GM23338 (cell line): ENCODE measurements at regions not wholly inside any gene's neighbourhood (a gene's known extent, or its start where the extent isn't known, plus 50 kb on each side); places are given as distances from the start of the nearest gene placed in this dataset.

Experiments used
- ATAC-seq: fragments of 200-7000 bp; cut with Tn5 transposase; 3 replicates; pipeline ENCODE4 v1.9.1; 2020
- DNase-seq: peaks from one replicate; pipeline ENCODE4 v3.0.0-alpha.2; 2015; ENCODE audit warnings: low spot score
- H2AFZ ChIP-seq: fragments of 200-600 bp; sonication (generic); 2 replicates; pipeline ENCODE4 v1.8.0; 2016; ENCODE audit warnings: antibody characterized with exemption, mild to moderate bottlenecking, moderate library complexity
- H3F3A ChIP-seq: fragments of 200-600 bp; sonication (generic); replicated peaks from 2 replicates; pipeline ENCODE4 v1.8.0; 2017; ENCODE audit warnings: antibody characterized with exemption, mixed run types, low read depth
- H3K27ac ChIP-seq: fragments of 200-600 bp; sonication (generic); 2 replicates; pipeline ENCODE4 v1.6.1; 2016; ENCODE audit warnings: low read depth
- H3K27me3 ChIP-seq: fragments of 200-600 bp; sonication (generic); 2 replicates; pipeline ENCODE4 v1.8.0; 2016; ENCODE audit warnings: mild to moderate bottlenecking, mixed run types, moderate library complexity; ENCODE audit not compliant: insufficient read depth
- H3K36me3 ChIP-seq: fragments of 200-600 bp; sonication (generic); 2 replicates; pipeline ENCODE4 v1.8.0; 2016; ENCODE audit warnings: mild to moderate bottlenecking; ENCODE audit not compliant: insufficient read depth
- H3K4me1 ChIP-seq: fragments of 200-600 bp; sonication (generic); 2 replicates; pipeline ENCODE4 v1.8.0; 2016; ENCODE audit warnings: mild to moderate bottlenecking, moderate library complexity; ENCODE audit not compliant: insufficient read depth
- H3K4me2 ChIP-seq: fragments of 200-600 bp; sonication (generic); 2 replicates; pipeline ENCODE4 v1.7.1; 2017; ENCODE audit warnings: mixed run types
- H3K4me3 ChIP-seq: fragments of 200-600 bp; sonication (generic); 2 replicates; pipeline ENCODE4 v1.6.1; 2016; ENCODE audit warnings: mixed run types
- H3K79me2 ChIP-seq: fragments of 200-600 bp; sonication (generic); replicated peaks from 2 replicates; pipeline ENCODE4 v1.8.0; 2017; ENCODE audit warnings: mild to moderate bottlenecking; ENCODE audit not compliant: insufficient read depth
- H3K9me2 ChIP-seq: fragments of 200-600 bp; sonication (generic); 2 replicates; pipeline ENCODE4 v1.8.0; 2017; ENCODE audit not compliant: insufficient read depth
- H4K20me1 ChIP-seq: fragments of 200-600 bp; sonication (generic); replicated peaks from 2 replicates; pipeline ENCODE4 v1.8.0; 2017; ENCODE audit warnings: mild to moderate bottlenecking; ENCODE audit not compliant: insufficient read depth
- H3K27ac Mint-ChIP-seq: 2 replicates; pipeline ENCODE4 v1.8.0; 2020; ENCODE audit warnings: inconsistent platforms, mild to moderate bottlenecking, moderate library complexity, mixed read lengths
- H3K27me3 Mint-ChIP-seq: 3 replicates; pipeline ENCODE4 v1.8.0; 2022; ENCODE audit warnings: low read depth, mild to moderate bottlenecking, moderate library complexity, mixed read lengths, inconsistent platforms; ENCODE audit not compliant: insufficient read depth, poor library complexity
- H3K36me3 Mint-ChIP-seq: 3 replicates; pipeline ENCODE4 v1.8.0; 2021; ENCODE audit warnings: low read depth, mild to moderate bottlenecking, inconsistent platforms, moderate library complexity, mixed read lengths
- H3K4me1 Mint-ChIP-seq: 3 replicates; pipeline ENCODE4 v1.8.0; 2020; ENCODE audit warnings: mild to moderate bottlenecking, inconsistent platforms, mixed read lengths
- H3K4me3 Mint-ChIP-seq: 3 replicates; pipeline ENCODE4 v1.8.0; 2021; ENCODE audit warnings: moderate library complexity, mild to moderate bottlenecking, inconsistent platforms, mixed read lengths
- H3K9me3 Mint-ChIP-seq: 3 replicates; pipeline ENCODE4 v1.8.0; 2020; ENCODE audit warnings: moderate library complexity, mild to moderate bottlenecking, inconsistent platforms, mixed read lengths
- CREB1 ChIP-seq: fragments of 250-450 bp; sonication (Bioruptor Pico); IDR thresholded peaks from 2 replicates; pipeline ENCODE4 v1.5.0; 2020; ENCODE audit warnings: low read depth, mild to moderate bottlenecking, moderate library complexity
- EZH2 ChIP-seq: fragments of 200-600 bp; sonication (generic); IDR thresholded peaks from one replicate; pipeline ENCODE4 v1.8.0; 2017; ENCODE audit warnings: antibody characterized with exemption, mild to moderate bottlenecking, low read depth; ENCODE audit not compliant: unreplicated experiment
- JUNB ChIP-seq: IDR thresholded peaks from one replicate; pipeline ENCODE4 v1.6.1; 2016; ENCODE audit warnings: antibody characterized with exemption; ENCODE audit not compliant: unreplicated experiment
- NANOG ChIP-seq: IDR thresholded peaks from 2 replicates; pipeline ENCODE4 v1.6.1; 2016; ENCODE audit warnings: antibody characterized with exemption, borderline replicate concordance
- REST ChIP-seq: IDR thresholded peaks from one replicate; pipeline ENCODE4 v1.6.1; 2018; ENCODE audit warnings: antibody characterized with exemption; ENCODE audit not compliant: unreplicated experiment
- STAT1 ChIP-seq: IDR thresholded peaks from one replicate; pipeline ENCODE4 v1.6.1; 2016; ENCODE audit warnings: antibody characterized with exemption; ENCODE audit not compliant: unreplicated experiment
- ZNF331 ChIP-seq: fragments of 250-450 bp; sonication (Bioruptor Pico); IDR thresholded peaks from 2 replicates; pipeline ENCODE4 v1.5.0; 2020; ENCODE audit warnings: low read depth, mild to moderate bottlenecking, moderate library complexity
- TF ChIP-seq, protein P1 (sequence below): fragments of 250-450 bp; sonication (Bioruptor Pico); IDR thresholded peaks from 2 replicates; pipeline ENCODE4 v1.5.0; 2020; ENCODE audit warnings: mild to moderate bottlenecking, moderate library complexity

GRCh38 chr16:62709794-62710193 lies 673.6 kb upstream of the CDH8 start:
- Mint-ChIP-seq H3K9me3 (no peaks in the 10 kb centered on the region), H3K27me3 (peaks cover 7% of the 10 kb centered on the region), H3K4me1 (no peaks in the 10 kb centered on the region), H3K36me3 (no peaks in the 10 kb centered on the region), H3K27ac (peak overlapping the region; percentile 24; the same call in 1 of the 2 replicates), H3K4me3 (no peak overlapping the region)
- H3K4me1 ChIP-seq = peaks cover 3% of the 10 kb centered on the region; the same call in 1 of the 2 replicates
- no peaks in the 10 kb centered on the region for H3K79me2 ChIP-seq
- no peaks in the 10 kb centered on the region for H4K20me1 ChIP-seq
- H3K27ac ChIP-seq = no peak overlapping the region
- H3K27me3 ChIP-seq = no peaks in the 10 kb centered on the region
- TF ChIP-seq NANOG (no peak), JUNB (no peak), STAT1 (no peak), EZH2 (no peak)
- TF ChIP-seq, protein P1, sequence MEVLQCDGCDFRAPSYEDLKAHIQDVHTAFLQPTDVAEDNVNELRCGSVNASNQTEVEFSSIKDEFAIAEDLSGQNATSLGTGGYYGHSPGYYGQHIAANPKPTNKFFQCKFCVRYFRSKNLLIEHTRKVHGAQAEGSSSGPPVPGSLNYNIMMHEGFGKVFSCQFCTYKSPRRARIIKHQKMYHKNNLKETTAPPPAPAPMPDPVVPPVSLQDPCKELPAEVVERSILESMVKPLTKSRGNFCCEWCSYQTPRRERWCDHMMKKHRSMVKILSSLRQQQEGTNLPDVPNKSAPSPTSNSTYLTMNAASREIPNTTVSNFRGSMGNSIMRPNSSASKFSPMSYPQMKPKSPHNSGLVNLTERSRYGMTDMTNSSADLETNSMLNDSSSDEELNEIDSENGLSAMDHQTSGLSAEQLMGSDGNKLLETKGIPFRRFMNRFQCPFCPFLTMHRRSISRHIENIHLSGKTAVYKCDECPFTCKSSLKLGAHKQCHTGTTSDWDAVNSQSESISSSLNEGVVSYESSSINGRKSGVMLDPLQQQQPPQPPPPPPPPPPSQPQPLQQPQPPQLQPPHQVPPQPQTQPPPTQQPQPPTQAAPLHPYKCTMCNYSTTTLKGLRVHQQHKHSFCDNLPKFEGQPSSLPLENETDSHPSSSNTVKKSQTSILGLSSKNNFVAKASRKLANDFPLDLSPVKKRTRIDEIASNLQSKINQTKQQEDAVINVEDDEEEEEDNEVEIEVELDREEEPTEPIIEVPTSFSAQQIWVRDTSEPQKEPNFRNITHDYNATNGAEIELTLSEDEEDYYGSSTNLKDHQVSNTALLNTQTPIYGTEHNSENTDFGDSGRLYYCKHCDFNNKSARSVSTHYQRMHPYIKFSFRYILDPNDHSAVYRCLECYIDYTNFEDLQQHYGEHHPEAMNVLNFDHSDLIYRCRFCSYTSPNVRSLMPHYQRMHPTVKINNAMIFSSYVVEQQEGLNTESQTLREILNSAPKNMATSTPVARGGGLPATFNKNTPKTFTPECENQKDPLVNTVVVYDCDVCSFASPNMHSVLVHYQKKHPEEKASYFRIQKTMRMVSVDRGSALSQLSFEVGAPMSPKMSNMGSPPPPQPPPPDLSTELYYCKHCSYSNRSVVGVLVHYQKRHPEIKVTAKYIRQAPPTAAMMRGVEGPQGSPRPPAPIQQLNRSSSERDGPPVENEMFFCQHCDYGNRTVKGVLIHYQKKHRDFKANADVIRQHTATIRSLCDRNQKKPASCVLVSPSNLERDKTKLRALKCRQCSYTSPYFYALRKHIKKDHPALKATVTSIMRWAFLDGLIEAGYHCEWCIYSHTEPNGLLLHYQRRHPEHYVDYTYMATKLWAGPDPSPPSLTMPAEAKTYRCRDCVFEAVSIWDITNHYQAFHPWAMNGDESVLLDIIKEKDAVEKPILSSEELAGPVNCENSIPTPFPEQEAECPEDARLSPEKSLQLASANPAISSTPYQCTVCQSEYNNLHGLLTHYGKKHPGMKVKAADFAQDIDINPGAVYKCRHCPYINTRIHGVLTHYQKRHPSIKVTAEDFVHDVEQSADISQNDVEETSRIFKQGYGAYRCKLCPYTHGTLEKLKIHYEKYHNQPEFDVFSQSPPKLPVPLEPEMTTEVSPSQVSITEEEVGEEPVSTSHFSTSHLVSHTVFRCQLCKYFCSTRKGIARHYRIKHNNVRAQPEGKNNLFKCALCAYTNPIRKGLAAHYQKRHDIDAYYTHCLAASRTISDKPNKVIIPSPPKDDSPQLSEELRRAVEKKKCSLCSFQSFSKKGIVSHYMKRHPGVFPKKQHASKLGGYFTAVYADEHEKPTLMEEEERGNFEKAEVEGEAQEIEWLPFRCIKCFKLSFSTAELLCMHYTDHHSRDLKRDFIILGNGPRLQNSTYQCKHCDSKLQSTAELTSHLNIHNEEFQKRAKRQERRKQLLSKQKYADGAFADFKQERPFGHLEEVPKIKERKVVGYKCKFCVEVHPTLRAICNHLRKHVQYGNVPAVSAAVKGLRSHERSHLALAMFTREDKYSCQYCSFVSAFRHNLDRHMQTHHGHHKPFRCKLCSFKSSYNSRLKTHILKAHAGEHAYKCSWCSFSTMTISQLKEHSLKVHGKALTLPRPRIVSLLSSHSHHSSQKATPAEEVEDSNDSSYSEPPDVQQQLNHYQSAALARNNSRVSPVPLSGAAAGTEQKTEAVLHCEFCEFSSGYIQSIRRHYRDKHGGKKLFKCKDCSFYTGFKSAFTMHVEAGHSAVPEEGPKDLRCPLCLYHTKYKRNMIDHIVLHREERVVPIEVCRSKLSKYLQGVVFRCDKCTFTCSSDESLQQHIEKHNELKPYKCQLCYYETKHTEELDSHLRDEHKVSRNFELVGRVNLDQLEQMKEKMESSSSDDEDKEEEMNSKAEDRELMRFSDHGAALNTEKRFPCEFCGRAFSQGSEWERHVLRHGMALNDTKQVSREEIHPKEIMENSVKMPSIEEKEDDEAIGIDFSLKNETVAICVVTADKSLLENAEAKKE = no peak
- no peak for DNase-seq
- H2AFZ ChIP-seq = 0 out of 2 replicates have a peak overlapping the region, but pooled peaks have one; percentile 3
- no peak overlapping the region for H3K4me3 ChIP-seq
- no peak overlapping the region for H3K4me2 ChIP-seq
- H3F3A ChIP-seq = no peaks in the 10 kb centered on the region
- no peaks in the 10 kb centered on the region; the same call in 1 of the 2 replicates for H3K9me2 ChIP-seq
- ATAC-seq = no peak
- H3K36me3 ChIP-seq = no peaks in the 10 kb centered on the region

DNA sequence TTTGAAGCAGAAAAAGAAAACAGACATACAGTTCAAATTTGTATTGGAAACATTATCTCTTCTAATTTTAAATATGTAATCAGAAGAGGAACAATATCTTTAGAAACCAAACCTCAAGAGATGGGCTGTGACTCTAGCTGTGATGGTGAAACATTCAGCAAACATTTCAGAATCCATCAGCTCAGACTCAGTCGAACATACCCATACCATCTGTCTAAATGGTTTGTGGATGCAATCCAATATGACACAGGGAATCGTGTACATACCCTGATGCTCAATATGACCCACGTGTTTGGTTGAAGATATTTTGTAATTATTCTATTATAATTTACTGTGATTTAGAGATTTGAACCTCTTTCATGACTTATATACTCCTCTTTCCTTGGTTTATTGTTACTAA lies 665.2 kb upstream of the CDH8 start:
- no peaks in the 10 kb centered on the region for H3K79me2 ChIP-seq
- no peak overlapping the region for H2AFZ ChIP-seq
- H3K27me3 ChIP-seq = no peaks in the 10 kb centered on the region
- H3F3A ChIP-seq = no peaks in the 10 kb centered on the region
- ATAC-seq (no peak), DNase-seq (no peak)
- H3K27ac ChIP-seq = no peak overlapping the region
- H3K4me1 ChIP-seq = peaks cover 7% of the 10 kb centered on the region; the same call in 1 of the 2 replicates
- peaks cover 3% of the 10 kb centered on the region; the same call in 1 of the 3 replicates for H3K36me3 Mint-ChIP-seq
- H4K20me1 ChIP-seq = no peaks in the 10 kb centered on the region
- H3K36me3 ChIP-seq = no peaks in the 10 kb centered on the region
- H3K4me3 Mint-ChIP-seq = no peak overlapping the region
- H3K9me2 ChIP-seq = peaks cover 13% of the 10 kb centered on the region
- no peak for TF ChIP-seq CREB1 (CRISPR knock-in tag)
- TF ChIP-seq NANOG = no peak
- TF ChIP-seq JUNB = no peak
- TF ChIP-seq STAT1 = no peak
- no peak for TF ChIP-seq REST
- TF ChIP-seq ZNF331 (CRISPR knock-in tag) = no peak
- peaks cover 13% of the 10 kb centered on the region for H3K4me1 Mint-ChIP-seq
- H3K9me3 Mint-ChIP-seq = peaks cover 3% of the 10 kb centered on the region; the same call in 1 of the 3 replicates
- H3K27me3 Mint-ChIP-seq = peaks cover 2% of the 10 kb centered on the region
- no peak overlapping the region for H3K4me3 ChIP-seq
- H3K27ac Mint-ChIP-seq = no peak overlapping the region
- H3K4me2 ChIP-seq = no peak overlapping the region
